22Rv1 (cell line): ENCODE measurements at regions not wholly inside any gene's neighbourhood (a gene's known extent, or its start where the extent isn't known, plus 50 kb on each side); places are given as distances from the start of the nearest gene placed in this dataset.

ENCODE experiments used
- ZFX ChIP-seq: fragments of 450-650 bp; IDR thresholded peaks from 2 replicates; pipeline ENCODE4 v1.6.1; 2017; ENCODE audit warnings: antibody characterized with exemption, borderline replicate concordance
- TF ChIP-seq, protein P1 (sequence below): fragments of 450-650 bp; IDR thresholded peaks from 2 replicates; pipeline ENCODE4 v1.5.1; 2017; ENCODE audit warnings: mild to moderate bottlenecking

DNA sequence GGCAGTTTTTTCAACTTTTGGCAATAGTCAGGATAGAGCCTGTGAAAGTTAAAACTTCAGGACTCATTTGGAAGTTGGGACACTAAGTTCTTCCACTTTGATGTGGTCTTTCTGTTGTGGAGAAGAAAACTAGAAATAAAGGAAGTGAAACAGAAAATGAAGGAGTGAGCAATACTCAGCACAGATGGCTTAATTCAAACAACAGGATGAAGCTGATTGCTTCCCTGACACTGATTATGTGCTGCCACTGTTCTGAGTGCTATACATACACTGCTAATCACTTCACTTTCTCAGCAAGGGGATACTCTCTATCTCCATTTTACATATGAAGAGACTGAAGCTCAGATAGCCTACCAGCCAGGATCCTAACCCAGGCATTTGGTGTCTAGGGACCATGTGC lies 235.1 kb upstream of the CPEB2 start:
- TF ChIP-seq, protein P1, sequence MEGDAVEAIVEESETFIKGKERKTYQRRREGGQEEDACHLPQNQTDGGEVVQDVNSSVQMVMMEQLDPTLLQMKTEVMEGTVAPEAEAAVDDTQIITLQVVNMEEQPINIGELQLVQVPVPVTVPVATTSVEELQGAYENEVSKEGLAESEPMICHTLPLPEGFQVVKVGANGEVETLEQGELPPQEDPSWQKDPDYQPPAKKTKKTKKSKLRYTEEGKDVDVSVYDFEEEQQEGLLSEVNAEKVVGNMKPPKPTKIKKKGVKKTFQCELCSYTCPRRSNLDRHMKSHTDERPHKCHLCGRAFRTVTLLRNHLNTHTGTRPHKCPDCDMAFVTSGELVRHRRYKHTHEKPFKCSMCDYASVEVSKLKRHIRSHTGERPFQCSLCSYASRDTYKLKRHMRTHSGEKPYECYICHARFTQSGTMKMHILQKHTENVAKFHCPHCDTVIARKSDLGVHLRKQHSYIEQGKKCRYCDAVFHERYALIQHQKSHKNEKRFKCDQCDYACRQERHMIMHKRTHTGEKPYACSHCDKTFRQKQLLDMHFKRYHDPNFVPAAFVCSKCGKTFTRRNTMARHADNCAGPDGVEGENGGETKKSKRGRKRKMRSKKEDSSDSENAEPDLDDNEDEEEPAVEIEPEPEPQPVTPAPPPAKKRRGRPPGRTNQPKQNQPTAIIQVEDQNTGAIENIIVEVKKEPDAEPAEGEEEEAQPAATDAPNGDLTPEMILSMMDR = no peak
- no peak for TF ChIP-seq ZFX
